Medulla oblongata (tissue), 1 donor: ENCODE measurements at regions not wholly inside any gene's neighbourhood (a gene's known extent, or its start where the extent isn't known, plus 50 kb on each side); places are given as distances from the start of the nearest gene placed in this dataset.

Experiments
- DNase-seq: peaks from one replicate; pipeline ENCODE4 v3.0.0-alpha.2; 2015; ENCODE audit errors: extremely low spot score

DNA sequence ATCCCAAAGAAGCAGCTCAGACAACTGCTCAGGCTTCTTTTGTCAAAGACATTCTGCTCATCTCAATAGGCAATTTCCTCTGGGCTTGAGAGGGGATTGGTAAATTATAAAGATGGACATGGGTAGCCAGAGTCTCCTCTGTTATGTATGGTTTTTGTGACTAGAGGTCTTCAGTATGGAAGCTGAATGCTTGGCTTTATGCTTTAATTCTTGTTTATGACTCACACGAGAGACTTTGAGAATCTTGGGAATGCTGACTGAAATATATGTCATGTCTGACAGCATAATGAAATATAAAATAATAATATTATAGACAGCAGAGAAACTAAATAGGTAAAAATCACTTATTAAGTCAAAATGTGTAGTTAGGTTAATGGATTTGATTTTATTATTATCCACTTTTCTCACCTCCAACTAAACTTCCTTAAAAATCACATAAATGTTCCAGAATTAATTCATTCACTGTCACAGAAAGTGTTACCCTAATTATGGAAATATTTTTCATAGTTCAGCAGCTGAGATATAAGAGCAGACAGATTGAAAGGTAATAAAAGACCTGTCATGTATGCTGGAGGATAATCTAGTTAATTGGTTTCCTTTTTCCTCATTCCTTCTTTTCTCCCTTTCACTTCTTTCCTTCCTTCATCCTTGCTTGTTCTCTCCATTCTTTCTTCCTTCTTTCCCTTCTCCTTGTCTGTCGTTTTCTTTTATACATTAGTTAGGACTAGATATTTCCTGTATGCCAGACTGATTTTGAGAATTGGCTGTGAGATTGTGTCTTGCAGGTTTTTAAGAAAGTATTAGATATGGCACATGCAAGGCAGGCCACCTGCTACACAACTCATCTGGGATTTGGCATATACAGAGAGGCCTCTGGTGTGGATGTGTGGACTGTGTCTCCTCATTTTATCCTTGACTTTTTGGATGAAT is 1866.1 kb upstream of the NUDT12 start:
- DNase-seq, result no peak

DNA sequence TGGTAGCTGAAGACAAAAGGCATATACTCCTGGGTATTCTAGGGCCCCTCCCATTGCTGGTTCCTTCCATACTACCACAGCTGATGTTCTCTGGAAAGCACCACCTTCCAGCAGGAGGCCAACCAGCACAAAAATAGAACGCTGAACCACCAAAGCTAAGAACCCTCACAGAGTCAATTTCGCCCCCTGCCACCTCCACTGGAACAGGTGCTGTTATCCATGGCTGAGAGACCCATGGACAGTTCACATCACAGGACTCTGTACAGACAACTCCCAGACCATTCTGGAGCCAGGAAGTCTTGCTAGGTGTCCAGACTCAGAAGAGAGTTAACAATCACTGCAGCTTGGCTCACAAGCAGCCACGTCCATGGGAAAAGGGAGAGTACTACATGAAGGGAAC is 1851.5 kb upstream of the NUDT12 start:
- DNase-seq, result no peak

DNA sequence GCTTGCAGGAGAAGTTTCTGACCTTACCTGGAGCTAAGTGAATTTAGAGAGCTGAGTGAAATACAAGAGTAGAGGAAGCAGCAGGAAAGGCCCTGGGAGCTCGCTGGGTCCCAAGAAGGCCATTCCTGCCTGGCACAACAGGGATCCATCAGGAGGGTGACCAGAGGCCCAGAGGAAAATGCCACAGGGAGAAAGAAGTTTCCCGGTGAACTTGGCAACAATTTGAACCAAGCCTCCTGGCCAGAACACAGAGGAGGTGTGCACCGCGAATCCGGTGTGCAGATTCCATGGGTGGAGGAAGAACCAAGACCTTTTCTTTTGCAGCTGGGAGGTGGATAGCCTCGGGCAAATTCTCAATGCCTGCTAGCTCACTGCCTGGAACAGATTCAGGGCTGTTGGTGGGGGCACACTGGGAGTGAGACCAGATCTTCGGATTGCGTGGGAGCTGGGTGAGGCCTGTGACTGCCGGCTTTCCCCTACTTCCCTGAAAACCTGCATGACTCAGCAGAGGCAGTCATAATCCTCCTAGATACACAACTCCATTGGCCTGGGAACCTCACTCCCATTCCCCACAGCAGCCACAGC is 1850.9 kb upstream of the NUDT12 start:
- no peak for DNase-seq

DNA sequence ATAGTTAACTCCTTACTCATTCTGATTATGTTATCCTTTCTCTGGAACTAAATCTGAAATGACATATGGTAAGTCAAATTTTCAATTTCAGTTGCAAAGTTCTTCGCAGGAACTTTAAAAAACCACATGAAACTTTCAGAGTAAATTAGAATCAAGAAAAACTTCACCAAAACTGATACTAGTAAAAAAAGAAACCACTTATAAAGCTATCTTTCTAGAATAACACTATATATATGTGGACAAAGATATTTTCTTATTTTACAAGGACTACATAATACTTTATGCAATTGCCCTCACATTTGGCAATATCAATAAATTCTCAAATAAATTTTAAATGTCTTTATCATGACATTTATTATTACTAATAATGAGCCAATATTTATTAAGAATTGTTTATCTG is 1847.1 kb upstream of the NUDT12 start:
- no peak for DNase-seq

DNA sequence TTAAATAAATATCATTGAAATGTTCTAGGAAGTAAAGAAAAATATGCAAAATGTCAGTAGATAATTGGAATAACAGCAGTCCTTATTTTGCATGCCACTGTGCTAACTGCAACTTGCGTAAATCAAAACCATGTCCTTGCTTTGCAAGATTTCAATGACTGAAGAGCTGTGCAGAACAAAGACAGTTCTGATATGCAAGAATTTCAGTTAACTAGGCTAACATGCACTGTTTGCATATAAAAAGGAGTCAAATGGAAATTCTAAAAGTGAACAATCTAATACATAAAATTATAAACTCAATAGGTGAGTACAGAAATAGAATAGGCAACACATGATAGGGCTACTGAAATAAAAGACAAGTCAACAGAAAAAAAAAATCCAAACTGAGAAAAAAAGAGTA is 1844.6 kb upstream of the NUDT12 start:
- DNase-seq, result no peak

DNA sequence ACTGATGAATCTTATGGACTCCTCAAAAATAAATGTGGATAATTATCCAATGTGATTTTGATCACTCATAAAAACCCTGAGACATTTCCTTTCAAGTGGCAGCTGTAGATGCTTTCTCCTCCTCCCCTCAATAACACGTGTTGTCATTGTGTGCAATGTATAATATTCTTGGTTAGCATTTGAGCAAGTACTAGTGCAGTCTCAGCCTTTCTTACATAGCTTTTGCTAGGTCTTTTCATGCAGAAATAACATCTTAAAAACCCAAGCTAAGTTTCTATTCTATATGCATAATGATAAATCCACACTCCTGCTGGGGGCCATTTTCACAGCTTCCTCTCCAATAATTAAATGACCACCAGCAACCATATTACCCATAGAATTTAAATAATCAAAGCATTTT is 1835.2 kb upstream of the NUDT12 start:
- no peak for DNase-seq

DNA sequence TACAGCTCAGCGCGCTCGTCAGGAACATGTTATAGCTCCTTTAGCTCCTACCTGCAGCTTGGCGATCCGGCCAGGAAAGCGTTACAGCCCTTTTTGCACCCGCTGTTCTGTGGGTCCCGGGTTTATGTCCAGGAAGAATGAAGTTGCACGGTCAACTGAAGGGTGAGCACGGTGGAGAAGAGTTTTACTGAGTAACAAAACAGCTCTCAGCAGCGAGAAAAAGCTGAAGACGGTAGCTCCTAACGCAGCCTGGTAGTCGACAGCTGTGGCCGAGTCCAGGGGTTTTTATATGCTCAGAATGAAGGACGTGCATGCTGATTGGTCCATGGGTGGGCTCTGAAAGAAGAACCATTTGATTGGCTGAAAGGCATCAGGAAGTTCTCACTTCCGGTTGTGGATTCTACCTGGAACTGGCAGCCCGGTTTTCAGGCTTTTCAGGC is 1830.1 kb upstream of the NUDT12 start:
- DNase-seq, result no peak

DNA sequence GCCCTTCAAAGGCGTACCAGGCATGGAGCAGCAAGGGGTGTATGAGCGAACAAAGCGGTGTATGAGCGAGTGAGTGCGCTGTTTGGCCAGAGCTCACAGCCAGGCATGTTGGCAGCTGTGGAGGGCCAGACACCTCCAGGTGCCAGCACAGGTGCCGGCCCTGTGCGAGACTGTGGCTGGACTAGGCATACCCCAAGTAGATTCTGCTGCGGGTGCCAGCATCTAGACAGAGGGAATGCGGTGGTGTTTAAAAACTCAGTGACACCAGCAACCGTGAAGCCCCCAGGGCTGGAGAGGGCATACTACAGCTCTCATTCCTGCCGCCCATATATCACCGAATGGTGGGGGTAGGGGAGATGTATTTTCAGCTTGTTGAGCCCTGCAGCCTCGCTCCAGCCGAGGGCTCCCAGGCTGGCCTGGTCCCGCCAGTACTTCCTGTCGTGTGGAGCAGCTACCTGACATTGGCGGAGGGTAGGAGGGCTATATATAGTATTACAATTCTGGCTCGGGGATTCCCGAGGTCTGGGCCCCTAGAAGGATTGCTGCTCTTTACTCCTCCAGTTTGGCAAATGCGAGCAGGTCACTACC is 1829.6 kb upstream of the NUDT12 start:
- no peak for DNase-seq

DNA sequence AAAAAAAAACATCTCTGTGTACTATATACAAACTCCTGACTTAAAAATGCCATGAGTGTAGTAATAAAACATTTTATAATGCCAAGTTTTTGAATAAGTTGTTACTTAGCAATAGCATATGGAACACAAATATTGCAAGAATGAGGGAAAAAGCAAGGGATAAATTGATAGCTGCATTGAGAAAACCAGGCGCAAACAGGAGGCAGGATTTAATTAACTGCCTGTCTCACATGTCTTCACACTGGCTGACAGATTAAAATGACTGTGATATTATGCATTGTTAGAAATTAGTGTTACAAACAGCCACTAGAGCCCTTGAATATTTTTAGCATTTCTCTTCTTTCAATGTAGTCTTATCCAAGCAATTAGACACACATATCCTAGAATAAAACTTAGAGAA is 1817.5 kb upstream of the NUDT12 start:
- no peak for DNase-seq

DNA sequence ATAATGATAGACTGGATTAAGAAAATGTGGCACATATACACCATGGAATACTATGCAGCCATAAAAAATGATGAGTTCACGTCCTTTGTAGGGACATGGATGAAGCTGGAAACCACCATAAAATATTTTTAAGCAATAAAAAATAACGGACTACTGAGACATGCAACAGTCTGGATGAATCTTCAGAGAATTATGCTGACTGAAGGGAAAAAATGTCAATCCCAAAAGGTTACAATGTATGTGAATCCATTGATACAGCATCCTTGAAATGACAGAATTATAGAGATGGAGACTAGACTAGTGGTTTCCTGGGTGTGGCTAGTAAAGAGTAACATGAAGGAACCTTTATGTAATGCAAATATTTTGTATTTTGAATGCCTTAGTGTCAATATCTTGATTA is 1808.6 kb upstream of the NUDT12 start:
- DNase-seq, result no peak

DNA sequence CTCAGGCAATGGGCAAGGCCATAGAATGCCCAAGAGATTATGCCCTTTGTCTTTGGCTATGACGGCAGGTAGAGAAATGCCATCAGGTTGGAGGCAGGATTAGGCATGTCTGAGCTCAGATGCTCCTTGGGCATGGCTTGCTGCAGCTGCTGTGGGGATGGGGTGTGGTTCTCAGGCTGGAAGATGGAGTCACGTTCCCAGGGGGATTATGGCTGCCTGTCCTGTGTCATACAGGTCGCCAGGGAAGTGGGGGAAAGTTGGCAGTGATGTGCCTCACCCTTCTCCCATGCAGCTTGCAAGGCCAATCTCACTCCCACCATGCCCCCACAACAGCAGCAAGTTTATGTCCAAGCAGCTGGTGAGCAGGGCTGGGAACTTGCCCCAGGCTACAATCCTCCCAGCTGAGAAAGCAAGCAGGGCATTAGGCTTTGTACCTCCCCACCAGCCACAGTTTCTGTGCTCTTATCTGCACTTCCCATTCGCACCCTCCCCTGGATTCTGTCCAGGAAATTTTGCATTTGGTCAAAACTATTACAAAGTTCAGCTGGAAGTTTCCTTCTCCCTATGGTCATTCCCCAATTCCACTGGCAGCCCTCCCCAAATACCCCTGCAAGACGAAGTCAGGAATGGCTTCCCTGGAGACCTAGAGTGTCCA is 1788.0 kb upstream of the NUDT12 start:
- no peak for DNase-seq

DNA sequence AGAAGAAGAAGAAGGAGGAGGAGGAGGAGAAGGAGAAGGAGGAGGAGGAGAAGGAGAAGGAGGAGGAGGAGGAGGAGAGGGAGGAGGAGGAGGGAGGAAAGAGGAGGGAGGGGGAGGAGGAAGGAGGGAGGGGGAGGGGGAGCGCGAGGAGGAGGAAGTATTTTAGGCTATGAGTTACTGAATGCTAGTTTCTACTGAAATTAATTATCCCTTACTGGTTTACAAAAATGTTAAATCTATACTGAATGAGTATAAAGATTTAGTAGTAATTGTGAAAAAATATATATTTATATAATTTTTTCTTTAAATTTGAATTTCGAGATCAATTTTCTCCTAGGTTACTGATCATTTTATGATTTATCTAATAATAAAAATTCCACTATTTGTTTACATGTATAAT is 1769.0 kb upstream of the NUDT12 start:
- no peak for DNase-seq

DNA sequence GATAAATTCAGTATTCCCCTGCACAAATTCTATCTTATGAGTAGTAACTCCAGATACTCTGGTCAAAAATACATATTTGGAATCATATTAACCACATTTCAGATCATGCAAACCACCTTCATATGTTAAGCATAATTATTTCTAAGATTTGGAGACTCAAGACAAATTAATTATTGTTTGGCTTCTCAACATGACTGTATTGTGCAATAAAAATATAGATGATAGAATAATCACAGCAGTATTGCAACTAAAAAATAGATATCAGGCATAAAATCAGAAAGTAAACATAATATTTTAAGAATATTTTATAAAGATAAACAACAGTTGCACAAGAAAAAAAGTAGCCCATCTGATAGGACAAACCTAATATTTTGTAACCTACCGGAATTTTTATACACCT is 1767.6 kb upstream of the NUDT12 start:
- no peak for DNase-seq

DNA sequence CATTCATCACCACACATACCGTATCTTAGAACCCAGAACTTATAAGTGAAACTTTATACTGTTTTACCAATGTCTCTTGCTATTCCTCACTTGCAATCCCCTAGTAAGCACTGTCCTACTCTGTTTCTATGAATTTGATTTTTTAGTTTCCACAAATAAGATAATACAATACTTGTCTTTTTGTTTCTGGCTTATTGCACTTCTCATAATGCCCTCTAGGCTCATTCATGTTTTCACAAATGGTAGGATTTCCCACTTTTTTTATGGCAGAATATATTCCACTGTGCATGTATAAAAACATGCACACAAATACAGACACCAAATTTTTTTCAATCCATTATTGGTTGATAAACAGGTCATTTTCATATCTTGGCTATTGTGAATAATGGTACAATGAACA is 1742.3 kb upstream of the NUDT12 start:
- DNase-seq, result no peak

DNA sequence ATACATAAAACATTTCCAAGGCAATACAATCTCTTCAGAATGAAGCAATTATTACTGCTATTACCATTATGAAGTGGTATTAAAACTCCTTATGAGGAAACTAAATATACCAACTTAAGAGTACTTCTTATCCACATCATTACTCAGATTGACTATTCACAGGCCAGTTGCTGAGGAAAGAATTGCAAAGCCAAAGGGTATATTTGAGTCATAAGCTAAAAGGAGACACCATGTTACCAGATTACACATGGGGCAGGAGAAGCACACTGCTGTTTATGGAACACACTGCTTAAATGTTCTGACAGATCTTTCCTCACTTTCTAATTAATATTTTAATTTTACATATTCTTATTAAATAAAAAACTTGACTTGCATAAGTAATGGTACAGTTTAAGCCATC is 1726.4 kb upstream of the NUDT12 start:
- DNase-seq, result no peak

DNA sequence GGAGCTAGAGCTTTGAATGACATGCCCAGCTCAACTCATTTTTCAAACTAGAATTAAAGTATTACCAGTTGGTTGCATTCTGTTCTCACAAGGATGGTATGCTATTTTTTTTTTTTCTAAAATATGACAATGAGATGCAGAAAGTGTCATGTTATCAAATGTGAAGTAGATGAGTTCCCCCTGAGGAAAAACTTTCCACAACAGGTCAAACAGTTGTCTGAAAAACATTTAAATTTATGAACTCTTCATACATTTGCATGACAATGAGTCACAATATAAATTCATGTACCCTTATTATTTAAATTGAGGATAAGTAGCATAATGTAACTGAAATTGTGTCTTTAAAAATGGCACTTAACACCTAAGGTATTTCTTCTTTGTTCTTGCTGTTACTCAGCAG is 1720.5 kb upstream of the NUDT12 start:
- DNase-seq, result no peak

DNA sequence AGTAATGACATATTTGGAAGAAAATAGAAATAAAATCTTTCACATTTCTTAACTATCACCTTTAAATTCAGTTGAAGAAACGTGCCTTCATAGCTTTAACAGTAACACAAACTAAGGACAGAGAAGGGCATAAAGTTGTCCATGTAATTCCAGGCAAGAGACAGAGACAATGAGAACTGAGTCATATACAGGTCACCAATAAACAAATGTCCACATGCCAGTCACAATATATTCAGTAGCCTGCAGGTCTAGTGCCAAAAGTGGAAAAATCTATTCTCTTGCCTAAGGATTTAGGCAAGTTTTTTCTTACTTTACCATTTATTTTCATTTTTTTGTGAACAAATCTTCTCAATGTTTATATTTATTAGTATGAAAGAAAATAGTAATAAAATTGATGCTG is 1711.5 kb upstream of the NUDT12 start:
- DNase-seq, result no peak

DNA sequence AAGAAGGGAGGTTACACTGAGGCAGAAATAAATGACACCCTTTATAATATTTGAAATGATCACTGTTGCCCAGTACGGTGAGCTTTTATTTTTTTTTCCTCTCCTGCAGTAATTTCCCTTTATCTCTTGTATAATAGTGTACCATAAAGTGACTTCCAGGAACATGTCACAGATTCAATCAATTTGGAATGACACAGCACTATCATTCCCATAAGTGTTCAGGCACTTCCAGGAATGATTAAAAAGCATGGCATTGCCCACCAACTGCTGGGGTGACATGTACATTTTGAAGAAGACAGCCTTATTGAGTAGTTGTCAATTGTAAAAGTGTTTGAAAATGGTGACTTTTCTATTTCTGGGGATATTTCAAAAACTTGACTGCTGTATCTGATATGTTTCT is 1700.9 kb upstream of the NUDT12 start:
- DNase-seq, result no peak

DNA sequence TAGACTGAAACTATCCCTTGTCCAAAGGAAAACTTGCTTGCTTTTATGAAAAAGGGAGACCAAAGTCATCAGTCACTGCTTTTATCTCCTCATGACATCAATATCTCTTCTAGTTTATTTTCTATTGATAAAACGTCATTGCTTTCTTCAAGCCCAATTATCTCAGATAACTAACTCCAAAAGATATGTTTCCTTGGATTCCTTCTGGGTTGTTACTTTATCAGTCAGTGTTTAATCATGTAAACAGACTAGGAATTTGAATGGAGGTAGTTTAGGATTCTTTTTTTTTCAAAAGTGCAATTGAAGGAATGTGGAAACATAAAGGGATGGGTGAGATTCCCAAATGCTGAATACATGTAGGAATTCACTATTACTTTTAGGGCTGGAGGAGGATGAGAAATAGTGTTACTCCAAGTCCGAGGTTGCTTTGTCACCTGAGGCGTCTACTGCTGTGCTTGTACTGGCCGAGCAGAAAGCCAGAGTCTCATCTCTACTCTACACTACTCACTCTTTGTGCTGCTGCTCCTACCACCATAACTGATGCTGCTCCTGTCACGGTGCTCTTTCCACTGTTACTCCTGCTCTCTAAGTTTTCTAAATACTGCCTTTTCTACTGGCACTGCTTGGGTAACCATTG is 1697.1 kb upstream of the NUDT12 start:
- no peak for DNase-seq

DNA sequence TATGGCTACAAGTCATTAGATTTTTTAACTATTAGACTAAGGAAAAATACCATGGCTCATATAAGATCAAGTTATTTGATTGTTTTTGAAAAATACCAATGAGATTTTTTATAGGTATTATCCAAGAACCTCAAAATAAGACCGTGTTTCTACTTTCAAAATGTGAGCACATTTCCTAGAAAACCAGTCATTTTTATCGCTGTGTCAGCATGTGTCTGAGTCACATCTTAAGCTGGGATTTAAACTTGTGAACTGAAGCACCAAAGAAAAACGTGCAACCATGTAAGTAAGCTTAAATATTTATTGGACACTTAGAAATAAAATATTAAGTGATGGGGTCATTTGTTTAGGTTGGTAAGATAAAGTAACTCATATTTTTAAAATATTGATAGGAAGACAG is 1676.0 kb upstream of the NUDT12 start:
- DNase-seq, result no peak

DNA sequence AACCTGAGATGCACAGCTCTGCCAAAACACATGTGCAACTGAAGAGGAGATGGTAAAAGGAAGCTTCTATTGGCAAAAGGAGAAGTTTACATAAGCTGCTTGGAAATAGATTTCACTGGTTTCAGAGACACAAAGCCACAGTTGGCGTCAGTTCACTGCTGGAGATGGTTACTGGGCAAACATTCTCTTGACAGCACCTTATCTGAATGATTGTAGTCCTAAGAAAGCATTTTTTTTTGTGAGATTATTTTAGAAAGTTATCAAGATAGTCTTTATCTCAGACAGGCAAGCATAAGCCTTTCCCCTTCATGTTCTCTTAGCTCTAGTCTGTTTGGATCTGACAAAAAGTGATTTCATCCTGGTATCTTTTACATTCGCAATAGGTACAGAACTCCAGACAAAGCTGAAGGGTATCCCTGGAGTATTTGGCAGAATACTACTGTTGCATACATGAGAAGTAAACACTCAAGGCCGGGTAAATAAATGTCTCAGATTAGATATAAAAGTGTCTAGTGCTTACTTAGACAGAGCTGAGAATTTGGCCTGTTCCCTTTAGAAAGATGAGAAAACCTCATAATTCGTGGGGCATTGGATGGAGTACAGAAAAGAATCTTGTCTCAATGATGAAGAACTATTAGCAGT is 1668.0 kb upstream of the NUDT12 start:
- DNase-seq, result no peak

DNA sequence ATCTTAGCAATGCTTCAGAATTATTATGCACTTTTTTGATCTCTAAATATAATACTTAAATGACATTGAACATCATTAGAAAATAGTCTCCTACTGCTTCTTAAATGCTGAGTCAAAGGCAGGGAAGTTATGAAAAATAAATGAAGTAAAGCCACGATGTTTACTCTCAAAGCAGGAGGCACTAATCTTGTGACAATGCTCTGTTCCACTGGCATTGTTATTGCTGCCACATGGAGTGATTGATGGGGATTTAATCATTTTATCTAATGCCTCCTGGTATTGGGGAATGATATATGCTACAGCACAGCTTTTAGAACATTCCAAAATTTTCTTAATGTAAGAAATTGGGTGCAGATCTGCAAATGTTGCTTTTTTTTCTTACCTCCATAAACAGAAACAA is 1655.4 kb upstream of the NUDT12 start:
- DNase-seq, result no peak
